ENCODE measurements at regions not wholly inside any gene's neighbourhood (a gene's known extent, or its start where the extent isn't known, plus 50 kb on each side); places are given as distances from the start of the nearest gene placed in this dataset.

DNA sequence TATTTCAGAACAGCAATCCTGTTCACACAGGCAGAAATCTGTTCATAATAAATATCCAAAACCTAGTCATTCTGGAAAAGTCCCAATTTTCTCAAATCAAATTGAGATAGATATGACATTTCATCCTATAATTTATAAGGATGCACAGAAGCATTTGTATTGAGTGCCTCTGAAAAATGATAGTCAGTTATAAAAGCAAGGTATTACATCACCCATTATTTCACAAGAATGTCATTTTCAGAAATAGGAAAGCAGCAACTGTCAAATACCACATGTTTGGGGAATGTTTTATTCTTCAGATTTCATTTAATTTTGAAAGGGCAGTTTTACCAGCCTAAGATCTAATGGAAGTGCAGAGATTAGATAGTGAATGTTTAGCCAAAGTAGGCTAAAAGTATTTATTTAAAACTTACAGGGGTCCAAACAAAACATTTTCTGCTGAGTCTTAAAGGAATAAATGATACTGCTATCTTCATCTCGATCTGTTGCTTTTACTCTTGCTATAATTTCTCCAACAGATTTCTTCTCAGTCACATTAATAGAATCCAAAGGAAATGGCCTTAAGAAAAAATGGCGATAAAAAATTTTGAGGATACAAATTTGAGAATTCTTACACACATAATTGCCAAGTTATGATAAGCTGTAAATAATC lies 185.8 kb downstream of the HGF start:
- CTCF ChIA-PET = no interaction called here
- POLR2A ChIA-PET = no interaction called here
- no peak for DNase-seq (ENCODE audit: extremely low spot score)
- TF ChIP-seq FOXM1 (IDR thresholded peaks at IDR 0.05; ENCODE audit: borderline replicate concordance) (no peak), CTBP1 (IDR thresholded peaks at IDR 0.05; ENCODE audit: borderline replicate concordance) (no peak), HDGF (IDR thresholded peaks at IDR 0.05; ENCODE audit: borderline replicate concordance) (no peak), SP1 (IDR thresholded peaks at IDR 0.05) (no peak)

GRCh38 chr7:81583090-81583489 lies 186.8 kb downstream of the HGF start:
- TF ChIP-seq FOXK2 (IDR thresholded peaks at IDR 0.05) = no peak
- TF ChIP-seq ZNF384 (IDR thresholded peaks at IDR 0.05) = no peak
- no peak for TF ChIP-seq FOXM1 (IDR thresholded peaks at IDR 0.05; ENCODE audit: borderline replicate concordance)
- POLR2A ChIA-PET = no interaction called here
- no peak for DNase-seq (ENCODE audit: extremely low spot score)
- CTCF ChIA-PET = no interaction called here

DNA sequence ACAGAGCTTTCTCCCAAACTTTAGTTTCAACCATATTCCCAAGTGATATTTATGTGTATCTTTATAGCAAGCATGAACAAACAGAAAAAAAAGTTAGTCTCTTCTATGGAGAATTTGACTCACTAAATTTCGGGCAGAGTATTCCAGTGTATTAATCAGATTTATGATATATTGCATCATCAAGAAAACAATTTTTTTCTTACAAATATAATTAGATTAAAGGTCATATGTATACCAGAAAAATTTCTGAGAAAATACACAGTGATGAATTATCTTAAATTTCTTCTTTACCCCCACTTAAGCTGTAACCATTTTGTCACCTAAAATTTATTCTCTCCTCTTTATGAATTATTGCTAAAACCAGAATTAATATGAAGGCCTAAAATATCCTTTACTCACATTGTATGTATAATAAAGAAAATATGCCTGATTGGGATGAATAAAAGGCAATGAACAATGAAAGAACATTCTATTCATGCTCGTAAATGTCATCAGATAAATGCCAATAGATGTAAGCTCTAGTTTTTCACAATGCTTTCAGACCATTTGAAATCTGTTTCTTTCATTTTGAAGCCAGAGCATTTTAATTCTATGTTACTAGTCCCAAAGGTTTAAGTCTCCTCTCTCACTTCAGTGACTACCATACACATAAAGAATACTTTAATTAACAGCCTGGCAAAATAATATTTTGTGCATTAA lies 192.1 kb downstream of the HGF start:
- DNase-seq (ENCODE audit: extremely low spot score) = no peak
- TF ChIP-seq, protein P1, sequence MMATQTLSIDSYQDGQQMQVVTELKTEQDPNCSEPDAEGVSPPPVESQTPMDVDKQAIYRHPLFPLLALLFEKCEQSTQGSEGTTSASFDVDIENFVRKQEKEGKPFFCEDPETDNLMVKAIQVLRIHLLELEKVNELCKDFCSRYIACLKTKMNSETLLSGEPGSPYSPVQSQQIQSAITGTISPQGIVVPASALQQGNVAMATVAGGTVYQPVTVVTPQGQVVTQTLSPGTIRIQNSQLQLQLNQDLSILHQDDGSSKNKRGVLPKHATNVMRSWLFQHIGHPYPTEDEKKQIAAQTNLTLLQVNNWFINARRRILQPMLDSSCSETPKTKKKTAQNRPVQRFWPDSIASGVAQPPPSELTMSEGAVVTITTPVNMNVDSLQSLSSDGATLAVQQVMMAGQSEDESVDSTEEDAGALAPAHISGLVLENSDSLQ (IDR thresholded peaks at IDR 0.05) = no peak
- TF ChIP-seq FOXA1 (IDR thresholded peaks at IDR 0.05) (no peak), BHLHE40 (IDR thresholded peaks at IDR 0.05; ENCODE audit: borderline replicate concordance) (no peak), SP1 (IDR thresholded peaks at IDR 0.05) (no peak), NFRKB (IDR thresholded peaks at IDR 0.05) (no peak), ELF4 (IDR thresholded peaks at IDR 0.05) (no peak)
- CTCF ChIA-PET = no interaction called here
- POLR2A ChIA-PET = no interaction called here

GRCh38 chr7:81574723-81575326 lies 195.0 kb downstream of the HGF start:
- no peak for DNase-seq (ENCODE audit: extremely low spot score)
- POLR2A ChIA-PET = no interaction called here
- TF ChIP-seq FOXM1 (IDR thresholded peaks at IDR 0.05; ENCODE audit: borderline replicate concordance) = no peak
- TF ChIP-seq NFRKB (IDR thresholded peaks at IDR 0.05) = no peak
- CTCF ChIA-PET = no interaction called here

DNA sequence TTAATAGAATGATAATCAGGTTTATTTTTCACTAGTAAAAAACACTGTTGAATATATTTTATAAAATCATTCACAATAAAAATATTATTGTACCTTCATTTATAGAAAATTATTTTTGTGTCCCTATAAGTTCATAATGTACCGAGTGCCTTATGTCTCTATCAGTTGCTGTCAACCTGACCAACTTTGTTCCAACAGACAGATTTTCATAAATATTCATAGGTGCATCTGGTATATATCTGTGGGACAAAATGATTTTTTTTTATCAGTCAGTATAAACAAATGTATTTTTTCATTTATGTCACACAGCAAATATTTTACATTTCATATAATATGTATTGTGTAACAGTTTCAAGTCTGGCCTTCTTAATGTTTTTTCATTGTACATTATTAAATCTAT lies 195.9 kb downstream of the HGF start:
- DNase-seq (ENCODE audit: extremely low spot score) = no peak
- ChIA-PET CTCF (interaction anchor here (1.0 kb wide), 1 partner anchor 186 kb away, joined by 3 read pairs; no protein-coding TSS in a partner anchor), POLR2A (no interaction called here)
- TF ChIP-seq ARNT (IDR thresholded peaks at IDR 0.05) (no peak), L3MBTL2 (conservative IDR thresholded peaks at IDR 0.05) (no peak)

GRCh38 chr7:81573128-81573527 lies 196.7 kb downstream of the HGF start:
- no peak for DNase-seq (ENCODE audit: extremely low spot score)
- ChIA-PET CTCF (interaction anchor here (1.0 kb wide), 1 partner anchor 187 kb away, joined by 3 read pairs; no protein-coding TSS in a partner anchor), POLR2A (no interaction called here)
- no peak for TF ChIP-seq SUZ12 (IDR thresholded peaks at IDR 0.05)
- TF ChIP-seq FOXA1 (IDR thresholded peaks at IDR 0.05) = no peak
- TF ChIP-seq CTBP1 (IDR thresholded peaks at IDR 0.05; ENCODE audit: borderline replicate concordance) = no peak
- TF ChIP-seq, protein P1 (IDR thresholded peaks at IDR 0.05) = no peak
- no peak for TF ChIP-seq ELF4 (IDR thresholded peaks at IDR 0.05)
- TF ChIP-seq FOXM1 (IDR thresholded peaks at IDR 0.05; ENCODE audit: borderline replicate concordance) = no peak
- TF ChIP-seq ZNF384 (IDR thresholded peaks at IDR 0.05) = no peak
- TF ChIP-seq BHLHE40 (IDR thresholded peaks at IDR 0.05; ENCODE audit: borderline replicate concordance) = no peak
- no peak for TF ChIP-seq LEF1 (IDR thresholded peaks at IDR 0.05; ENCODE audit: borderline replicate concordance)
- TF ChIP-seq SP1 (IDR thresholded peaks at IDR 0.05) = no peak
- TF ChIP-seq NFRKB (IDR thresholded peaks at IDR 0.05) = no peak
- TF ChIP-seq FOXK2 (IDR thresholded peaks at IDR 0.05) = no peak
- no peak for TF ChIP-seq ARNT (IDR thresholded peaks at IDR 0.05)
- TF ChIP-seq TARDBP (IDR thresholded peaks at IDR 0.05) = no peak
- TF ChIP-seq L3MBTL2 (conservative IDR thresholded peaks at IDR 0.05) = no peak
- no peak for TF ChIP-seq HDGF (IDR thresholded peaks at IDR 0.05; ENCODE audit: borderline replicate concordance)

DNA sequence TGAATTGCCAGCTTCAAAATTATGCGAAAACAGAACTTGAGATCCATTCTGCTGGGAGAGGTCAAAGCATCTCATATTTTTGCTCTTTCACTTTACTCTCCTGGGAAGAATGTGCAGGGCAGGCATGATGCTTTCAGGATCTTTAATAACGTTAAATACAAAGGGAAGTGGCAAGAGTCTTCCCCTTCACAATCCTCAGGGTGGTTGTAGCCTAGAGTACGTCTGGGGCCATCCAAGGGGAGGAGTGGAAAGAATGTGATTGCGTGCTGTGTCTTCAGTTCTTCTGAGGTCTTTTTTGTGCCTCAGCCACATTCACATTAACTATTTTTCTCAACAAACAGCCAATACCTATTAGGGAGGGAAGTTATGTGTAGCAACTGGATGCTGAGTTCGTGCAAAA lies 207.3 kb downstream of the HGF start:
- TF ChIP-seq ELF4 (IDR thresholded peaks at IDR 0.05) (no peak), FOXM1 (IDR thresholded peaks at IDR 0.05; ENCODE audit: borderline replicate concordance) (no peak), HDGF (IDR thresholded peaks at IDR 0.05; ENCODE audit: borderline replicate concordance) (no peak), FOXK2 (IDR thresholded peaks at IDR 0.05) (no peak), NFRKB (IDR thresholded peaks at IDR 0.05) (no peak), ARNT (IDR thresholded peaks at IDR 0.05) (no peak), CTBP1 (IDR thresholded peaks at IDR 0.05; ENCODE audit: borderline replicate concordance) (no peak), ZNF384 (IDR thresholded peaks at IDR 0.05) (no peak), FOXA1 (IDR thresholded peaks at IDR 0.05) (no peak), BHLHE40 (IDR thresholded peaks at IDR 0.05; ENCODE audit: borderline replicate concordance) (no peak), TARDBP (IDR thresholded peaks at IDR 0.05) (no peak), SP1 (IDR thresholded peaks at IDR 0.05) (no peak), L3MBTL2 (conservative IDR thresholded peaks at IDR 0.05) (no peak), SUZ12 (IDR thresholded peaks at IDR 0.05) (no peak), LEF1 (IDR thresholded peaks at IDR 0.05; ENCODE audit: borderline replicate concordance) (no peak)
- TF ChIP-seq, protein P1 (IDR thresholded peaks at IDR 0.05) = no peak
- no peak for DNase-seq (ENCODE audit: extremely low spot score)
- POLR2A ChIA-PET = no interaction called here
- CTCF ChIA-PET = no interaction called here

Measured in HEK293T (cell line).